Lower lobe of right lung (tissue), 2 donors: ENCODE measurements at regions not wholly inside any gene's neighbourhood (a gene's known extent, or its start where the extent isn't known, plus 50 kb on each side); places are given as distances from the start of the nearest gene placed in this dataset.

Experiments
- ATAC-seq, 2 donors: fragments of 200-7000 bp; cut with Tn5 transposase; one replicate each; pipeline ENCODE4 v1.9.1; 2020 to 2022; ENCODE audit warnings: mild to moderate bottlenecking in 2 of 2, moderate library complexity in 2 of 2
- DNase-seq: peaks from one replicate; pipeline ENCODE4 v3.0.0-alpha.2; 2020
- H3K27ac ChIP-seq: fragments of 200-600 bp; one replicate; pipeline ENCODE4 v1.8.0; 2022
- H3K27me3 ChIP-seq: fragments of 200-600 bp; one replicate; pipeline ENCODE4 v1.8.0; 2022; ENCODE audit warnings: low read depth
- H3K36me3 ChIP-seq: fragments of 200-600 bp; one replicate; pipeline ENCODE4 v1.8.0; 2022; ENCODE audit warnings: mild to moderate bottlenecking
- H3K4me1 ChIP-seq: fragments of 200-600 bp; one replicate; pipeline ENCODE4 v1.8.0; 2022
- H3K4me3 ChIP-seq: fragments of 200-600 bp; one replicate; pipeline ENCODE4 v1.8.0; 2022; ENCODE audit warnings: mild to moderate bottlenecking
- H3K9me3 ChIP-seq: fragments of 200-600 bp; one replicate; pipeline ENCODE4 v1.8.0; 2022
- CTCF ChIP-seq: fragments of 200-600 bp; IDR thresholded peaks from one replicate; pipeline ENCODE4 v1.8.0; 2022; ENCODE audit warnings: antibody characterized with exemption, mild to moderate bottlenecking
- intact Hi-C: fragments of 100-400 bp; cut with DNase I; formaldehyde crosslinking; loops from one replicate; pipeline ENCODE4 v1.11.0; 2022
- donor health status: DM: no; HTN: yes; CAD: no; lungs with severe emphysema.

DNA sequence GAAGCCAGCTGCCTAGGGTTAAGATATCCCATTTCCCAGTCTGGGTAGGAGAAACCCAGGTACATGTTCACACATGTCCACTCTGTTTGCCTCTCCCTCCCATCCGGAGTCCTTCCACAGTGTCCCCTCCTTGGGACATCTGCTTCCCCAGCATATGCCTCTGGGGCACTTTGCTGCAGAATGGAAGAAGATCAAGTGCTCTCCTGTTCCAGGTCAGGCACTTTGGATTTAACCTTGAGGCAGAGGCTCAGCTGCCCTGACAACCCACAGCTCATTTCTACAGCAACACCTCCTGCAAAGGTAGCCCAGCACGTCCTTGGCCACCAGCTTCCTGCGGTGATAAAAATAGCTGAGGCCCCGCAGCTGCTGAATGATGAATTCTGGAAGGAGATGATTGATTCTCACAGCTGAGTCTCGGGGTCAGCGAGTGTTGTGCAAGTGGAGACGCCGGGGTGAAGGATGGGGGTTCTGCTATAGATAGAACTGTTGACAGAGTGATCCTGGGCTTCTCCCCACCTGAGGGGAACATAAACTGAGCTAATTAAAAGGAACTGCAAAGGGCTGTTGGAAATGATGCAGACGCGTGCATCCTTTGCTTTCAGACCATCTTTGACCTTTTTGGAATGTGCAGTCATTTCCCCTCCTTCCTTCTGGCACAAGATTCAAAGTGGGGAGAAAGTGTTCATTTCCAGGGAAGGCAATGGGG is 145.0 kb downstream of the SLC38A6 start:
- Histone ChIP-seq H3K27ac (no peak overlapping the region), H3K36me3 (no peaks in the 10 kb centered on the region), H3K4me1 (peaks cover 19% of the 10 kb centered on the region), H3K9me3 (no peaks in the 10 kb centered on the region), H3K27me3 (no peaks in the 10 kb centered on the region), H3K4me3 (no peak overlapping the region)
- TF ChIP-seq CTCF, result no peak
- DNase-seq, result no peak
- intact Hi-C loops, result no loop called here
- peak; percentile 4 to 6 for ATAC-seq

DNA sequence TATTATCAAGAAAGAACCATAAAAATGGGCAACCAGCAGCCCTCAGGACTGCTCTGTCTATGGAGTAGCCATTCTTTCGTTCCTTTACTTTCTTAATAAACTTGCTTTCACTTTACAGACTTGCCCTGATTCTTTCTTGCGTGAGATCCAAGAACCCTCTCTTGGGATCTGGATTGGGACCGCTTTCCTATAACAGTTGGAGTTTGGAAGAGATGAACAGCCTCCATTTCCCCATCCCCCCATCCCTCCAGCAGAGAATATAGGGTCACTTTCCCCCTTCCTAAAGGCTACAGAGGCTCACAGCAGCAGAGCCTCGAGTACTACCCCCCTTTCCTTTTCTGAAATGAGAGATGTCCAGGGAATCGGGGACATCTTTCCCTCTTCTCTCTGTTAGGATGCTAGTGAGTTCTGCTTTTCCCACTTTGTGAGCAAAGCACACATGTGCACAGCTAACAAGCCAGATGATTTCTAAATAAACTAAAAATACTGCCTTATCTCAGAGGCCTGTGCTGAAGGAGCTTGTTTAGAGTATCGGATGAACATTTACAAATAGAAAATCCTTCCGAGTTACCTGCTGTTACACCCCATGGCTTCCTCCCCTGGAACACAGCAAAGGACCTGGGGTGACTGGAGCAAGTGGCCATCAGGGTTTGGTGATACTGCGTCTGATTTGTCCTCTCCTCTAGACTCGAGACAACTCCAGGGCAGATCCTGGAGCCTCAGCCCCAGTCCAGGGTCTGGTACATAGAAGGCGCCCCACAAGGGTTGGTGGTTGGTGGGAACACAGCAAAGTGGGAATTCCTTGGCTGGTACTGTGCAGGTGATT is 144.2 kb downstream of the SLC38A6 start:
- peaks cover 19% of the 10 kb centered on the region for H3K4me1 ChIP-seq
- no peaks in the 10 kb centered on the region for H3K36me3 ChIP-seq
- H3K9me3 ChIP-seq, result no peaks in the 10 kb centered on the region
- ATAC-seq, result no peak
- H3K27me3 ChIP-seq, result no peaks in the 10 kb centered on the region
- no peak for DNase-seq
- no peak overlapping the region for H3K27ac ChIP-seq
- H3K4me3 ChIP-seq, result no peak overlapping the region
- no peak for TF ChIP-seq CTCF
- intact Hi-C loops, result no loop called here

DNA sequence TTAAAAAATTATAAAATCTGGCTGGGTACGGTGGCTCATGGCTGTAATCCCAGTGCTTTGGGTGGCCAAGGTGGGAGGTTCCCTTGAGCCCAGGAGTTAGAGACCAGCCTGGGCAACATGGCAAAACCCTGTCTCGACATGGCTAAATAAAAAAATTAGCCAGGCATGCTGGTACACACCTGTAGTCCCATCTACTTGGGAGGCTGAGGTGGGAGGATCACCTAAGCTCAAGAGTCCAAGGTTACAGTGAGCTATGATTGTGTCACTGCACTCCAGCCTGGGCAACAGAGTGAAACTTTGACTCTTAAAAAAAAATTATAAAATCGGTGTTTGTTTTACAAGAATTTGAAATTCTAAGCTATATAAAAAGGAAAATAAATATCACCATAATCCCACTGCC is 141.8 kb downstream of the SLC38A6 start:
- no peak for TF ChIP-seq CTCF
- intact Hi-C loops, result no loop called here
- DNase-seq (no peak), ATAC-seq (no peak)
- Histone ChIP-seq H3K4me1 (peaks cover 19% of the 10 kb centered on the region), H3K36me3 (no peaks in the 10 kb centered on the region), H3K27me3 (no peaks in the 10 kb centered on the region), H3K4me3 (no peak overlapping the region), H3K27ac (no peak overlapping the region), H3K9me3 (no peaks in the 10 kb centered on the region)

DNA sequence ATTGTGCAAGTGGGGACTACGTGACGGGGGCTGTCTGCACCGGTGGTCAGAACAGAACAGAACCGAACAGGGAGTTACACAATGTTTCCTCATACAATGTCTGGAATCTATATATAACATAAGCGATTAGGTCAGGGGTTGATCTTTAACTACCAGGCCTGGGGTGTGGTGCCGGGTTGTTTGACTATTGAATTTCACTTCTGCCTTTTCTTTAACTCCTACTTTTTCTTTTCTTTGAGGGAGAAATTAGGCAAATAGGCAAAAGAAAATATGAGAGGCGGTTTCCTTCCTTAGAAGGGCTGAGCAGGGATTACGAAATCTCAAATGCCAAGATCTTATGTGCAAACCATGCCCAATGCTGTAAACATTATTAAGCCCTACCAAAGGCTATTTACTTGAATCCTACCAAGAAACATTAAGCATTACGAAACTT is 140.3 kb downstream of the SLC38A6 start:
- Histone ChIP-seq H3K36me3 (no peaks in the 10 kb centered on the region), H3K9me3 (no peaks in the 10 kb centered on the region), H3K4me3 (no peak overlapping the region), H3K27ac (peak overlapping the region; percentile 41), H3K4me1 (peaks cover 16% of the 10 kb centered on the region), H3K27me3 (no peaks in the 10 kb centered on the region)
- peak; percentile 51 to 79 for ATAC-seq
- peak; percentile 59 for DNase-seq
- intact Hi-C loops, result no loop called here
- TF ChIP-seq CTCF, result no peak

DNA sequence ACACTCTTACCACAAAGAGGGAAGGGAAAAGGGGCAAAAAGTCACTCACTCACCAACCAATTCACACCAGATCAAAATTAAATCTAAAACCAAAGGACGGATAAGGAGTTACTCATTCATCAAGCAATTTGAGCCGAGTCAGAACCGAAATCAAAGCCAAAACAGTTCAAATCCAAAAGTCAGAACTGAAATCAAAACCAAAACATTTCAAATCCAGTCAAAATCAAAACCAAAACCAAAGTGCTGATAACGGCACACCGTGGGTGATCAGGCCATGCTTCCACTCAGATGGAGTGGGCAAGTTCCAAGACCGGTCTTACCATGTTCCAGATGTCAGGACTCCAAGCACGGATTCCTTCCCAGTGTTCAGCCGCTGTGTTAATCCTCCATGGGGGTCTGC is 139.5 kb downstream of the SLC38A6 start:
- TF ChIP-seq CTCF, result no peak

More for the DNA sequence above, 139.5 kb downstream of the SLC38A6 start:
- Histone ChIP-seq H3K36me3 (no peaks in the 10 kb centered on the region), H3K4me1 (peaks cover 9% of the 10 kb centered on the region), H3K27ac (peak overlapping the region; percentile 46), H3K9me3 (no peaks in the 10 kb centered on the region), H3K27me3 (no peaks in the 10 kb centered on the region), H3K4me3 (no peak overlapping the region)
- intact Hi-C loops, result no loop called here
- peak; percentile 23 to 40 for ATAC-seq
- no peak for DNase-seq
